ENCODE measurements at regions not wholly inside any gene's neighbourhood (a gene's known extent, or its start where the extent isn't known, plus 50 kb on each side); places are given as distances from the start of the nearest gene placed in this dataset.
A peak's percentile ranks its signal among the peaks of the same experiment; 100 is the strongest.

DNA sequence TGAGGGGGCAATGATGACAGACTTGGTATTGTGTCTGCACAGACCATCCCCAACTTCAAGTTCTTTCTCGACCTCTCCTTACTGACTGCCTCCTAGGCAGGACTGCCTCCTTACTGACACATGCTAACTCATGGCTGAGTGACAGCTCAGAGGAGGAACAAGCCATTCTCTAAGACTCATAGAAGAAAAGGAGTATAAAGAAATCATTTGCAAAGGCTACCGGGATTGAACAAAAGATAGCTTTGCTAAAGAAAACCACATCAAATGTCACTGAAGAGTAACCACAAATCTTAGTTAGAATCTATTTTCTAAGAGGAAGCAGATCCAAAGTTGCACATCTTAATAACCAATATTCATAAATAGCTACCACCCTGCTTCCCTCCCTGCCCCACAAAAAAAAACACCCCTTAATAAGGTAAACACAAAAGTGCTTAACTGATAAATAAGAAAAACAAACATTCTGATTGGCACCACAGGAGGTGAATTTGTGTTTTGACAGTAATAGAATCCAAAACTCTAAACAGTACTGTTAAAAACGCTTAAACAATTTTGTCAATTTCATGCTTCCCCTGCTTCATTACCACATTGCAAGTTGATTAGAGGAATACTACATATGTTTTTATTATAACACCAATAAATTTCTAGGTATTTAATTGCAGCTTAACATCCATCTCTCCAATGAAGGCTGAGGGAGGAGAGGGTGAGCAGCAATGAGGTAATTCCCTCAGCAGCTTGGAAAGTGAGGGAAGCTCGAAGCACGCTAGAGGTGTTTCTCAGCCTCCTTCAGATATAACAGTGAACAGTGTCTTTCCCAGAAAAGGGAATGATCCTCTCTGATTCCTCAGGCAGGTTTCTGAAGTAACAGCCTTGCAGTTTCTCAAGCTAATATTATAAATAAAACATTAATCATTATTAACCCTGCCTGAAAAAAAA is 160.0 kb downstream of the HNRNPD start:
- Histone ChIP-seq H3K79me2 (replicated peaks; ENCODE audit: insufficient read depth, low read length) (no peaks in the 10 kb centered on the region), H2AFZ (ENCODE audit: low read depth, low read length) (no peak overlapping the region), H3K4me2 (ENCODE audit: low read length) (no peak overlapping the region), H3K36me3 (ENCODE audit: insufficient read depth, low read length) (no peaks in the 10 kb centered on the region), H4K20me1 (ENCODE audit: insufficient read depth) (no peaks in the 10 kb centered on the region), H3K9ac (ENCODE audit: low read length) (no peak overlapping the region), H3K9me2 (ENCODE audit: insufficient read depth, low read length) (no peaks in the 10 kb centered on the region), H3F3A (ENCODE audit: insufficient read depth, low read length, poor library complexity, severe bottlenecking) (no peaks in the 10 kb centered on the region), H3K27me3 (ENCODE audit: insufficient read depth, low read depth, low read length) (no peaks in the 10 kb centered on the region), H3K27ac (ENCODE audit: low read length) (no peak overlapping the region), H3K4me3 (ENCODE audit: low read length) (no peak overlapping the region), H3K9me3 (ENCODE audit: low read length) (no peaks in the 10 kb centered on the region)
- TF ChIP-seq, protein P1, sequence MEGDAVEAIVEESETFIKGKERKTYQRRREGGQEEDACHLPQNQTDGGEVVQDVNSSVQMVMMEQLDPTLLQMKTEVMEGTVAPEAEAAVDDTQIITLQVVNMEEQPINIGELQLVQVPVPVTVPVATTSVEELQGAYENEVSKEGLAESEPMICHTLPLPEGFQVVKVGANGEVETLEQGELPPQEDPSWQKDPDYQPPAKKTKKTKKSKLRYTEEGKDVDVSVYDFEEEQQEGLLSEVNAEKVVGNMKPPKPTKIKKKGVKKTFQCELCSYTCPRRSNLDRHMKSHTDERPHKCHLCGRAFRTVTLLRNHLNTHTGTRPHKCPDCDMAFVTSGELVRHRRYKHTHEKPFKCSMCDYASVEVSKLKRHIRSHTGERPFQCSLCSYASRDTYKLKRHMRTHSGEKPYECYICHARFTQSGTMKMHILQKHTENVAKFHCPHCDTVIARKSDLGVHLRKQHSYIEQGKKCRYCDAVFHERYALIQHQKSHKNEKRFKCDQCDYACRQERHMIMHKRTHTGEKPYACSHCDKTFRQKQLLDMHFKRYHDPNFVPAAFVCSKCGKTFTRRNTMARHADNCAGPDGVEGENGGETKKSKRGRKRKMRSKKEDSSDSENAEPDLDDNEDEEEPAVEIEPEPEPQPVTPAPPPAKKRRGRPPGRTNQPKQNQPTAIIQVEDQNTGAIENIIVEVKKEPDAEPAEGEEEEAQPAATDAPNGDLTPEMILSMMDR (IDR thresholded peaks at IDR 0.05; ENCODE audit: poor library complexity, severe bottlenecking) = no peak
- TF ChIP-seq, protein P2, sequence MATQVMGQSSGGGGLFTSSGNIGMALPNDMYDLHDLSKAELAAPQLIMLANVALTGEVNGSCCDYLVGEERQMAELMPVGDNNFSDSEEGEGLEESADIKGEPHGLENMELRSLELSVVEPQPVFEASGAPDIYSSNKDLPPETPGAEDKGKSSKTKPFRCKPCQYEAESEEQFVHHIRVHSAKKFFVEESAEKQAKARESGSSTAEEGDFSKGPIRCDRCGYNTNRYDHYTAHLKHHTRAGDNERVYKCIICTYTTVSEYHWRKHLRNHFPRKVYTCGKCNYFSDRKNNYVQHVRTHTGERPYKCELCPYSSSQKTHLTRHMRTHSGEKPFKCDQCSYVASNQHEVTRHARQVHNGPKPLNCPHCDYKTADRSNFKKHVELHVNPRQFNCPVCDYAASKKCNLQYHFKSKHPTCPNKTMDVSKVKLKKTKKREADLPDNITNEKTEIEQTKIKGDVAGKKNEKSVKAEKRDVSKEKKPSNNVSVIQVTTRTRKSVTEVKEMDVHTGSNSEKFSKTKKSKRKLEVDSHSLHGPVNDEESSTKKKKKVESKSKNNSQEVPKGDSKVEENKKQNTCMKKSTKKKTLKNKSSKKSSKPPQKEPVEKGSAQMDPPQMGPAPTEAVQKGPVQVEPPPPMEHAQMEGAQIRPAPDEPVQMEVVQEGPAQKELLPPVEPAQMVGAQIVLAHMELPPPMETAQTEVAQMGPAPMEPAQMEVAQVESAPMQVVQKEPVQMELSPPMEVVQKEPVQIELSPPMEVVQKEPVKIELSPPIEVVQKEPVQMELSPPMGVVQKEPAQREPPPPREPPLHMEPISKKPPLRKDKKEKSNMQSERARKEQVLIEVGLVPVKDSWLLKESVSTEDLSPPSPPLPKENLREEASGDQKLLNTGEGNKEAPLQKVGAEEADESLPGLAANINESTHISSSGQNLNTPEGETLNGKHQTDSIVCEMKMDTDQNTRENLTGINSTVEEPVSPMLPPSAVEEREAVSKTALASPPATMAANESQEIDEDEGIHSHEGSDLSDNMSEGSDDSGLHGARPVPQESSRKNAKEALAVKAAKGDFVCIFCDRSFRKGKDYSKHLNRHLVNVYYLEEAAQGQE (IDR thresholded peaks at IDR 0.05; ENCODE audit: borderline replicate concordance) = no peak
- TF ChIP-seq EP300 (conservative IDR thresholded peaks at IDR 0.05; ENCODE audit: poor library complexity, severe bottlenecking) (no peak), SMC3 (conservative IDR thresholded peaks at IDR 0.05; ENCODE audit: poor library complexity) (no peak), TAF1 (IDR thresholded peaks at IDR 0.05; ENCODE audit: low read depth) (no peak), MXI1 (conservative IDR thresholded peaks at IDR 0.05; ENCODE audit: poor library complexity, severe bottlenecking) (no peak), EZH2 (IDR thresholded peaks at IDR 0.05; ENCODE audit: borderline replicate concordance, insufficient read depth, low read length, poor library complexity, severe bottlenecking) (no peak), RAD21 (conservative IDR thresholded peaks at IDR 0.05) (no peak), POLR2AphosphoS5 (IDR thresholded peaks at IDR 0.05) (no peak)

DNA sequence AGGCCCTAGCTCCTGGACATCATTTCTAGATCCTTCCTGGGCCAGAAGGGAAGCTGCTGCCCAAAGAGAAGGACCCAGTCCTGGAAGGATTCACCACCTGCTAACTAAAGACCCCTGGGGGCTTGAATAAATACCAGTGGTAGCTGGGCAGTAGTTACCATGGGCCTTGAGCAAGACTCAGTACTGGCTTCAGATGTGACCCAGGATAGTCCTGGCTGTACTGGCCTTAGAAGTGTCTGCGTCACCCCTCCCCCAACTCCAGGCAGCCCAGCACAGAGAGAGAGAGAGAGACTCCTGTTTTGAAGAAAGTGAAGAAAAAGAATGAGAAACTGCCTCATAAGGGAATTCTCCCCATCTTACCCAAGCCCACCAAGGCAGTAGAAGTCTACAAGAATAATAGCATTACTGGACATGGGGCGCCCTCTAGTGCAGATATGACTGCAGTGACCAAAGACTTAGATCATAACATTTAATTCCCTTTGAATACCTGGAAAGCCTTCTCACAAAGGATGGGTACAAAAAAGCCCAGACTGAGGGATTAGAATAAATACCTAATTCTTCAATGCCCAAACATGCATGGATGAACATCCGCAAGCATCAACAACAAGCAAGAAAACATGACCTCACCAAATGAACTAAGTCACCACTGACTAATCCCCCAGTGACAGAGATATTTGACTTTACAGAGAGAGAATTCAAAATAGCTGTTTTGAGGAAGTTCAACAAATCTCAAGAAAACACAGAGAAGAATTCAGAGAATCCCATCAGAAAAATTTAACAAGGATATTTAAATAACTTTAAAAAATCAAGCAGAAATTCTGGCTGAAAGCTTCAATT is 171.8 kb downstream of the HNRNPD start:
- no peaks in the 10 kb centered on the region for H3F3A ChIP-seq (ENCODE audit: insufficient read depth, low read length, poor library complexity, severe bottlenecking)
- H4K20me1 ChIP-seq (ENCODE audit: insufficient read depth) = no peaks in the 10 kb centered on the region
- H3K9me3 ChIP-seq (ENCODE audit: low read length) = peaks cover 7% of the 10 kb centered on the region
- H3K79me2 ChIP-seq (replicated peaks; ENCODE audit: insufficient read depth, low read length) = no peaks in the 10 kb centered on the region
- H2AFZ ChIP-seq (ENCODE audit: low read depth, low read length) = no peak overlapping the region
- H3K4me2 ChIP-seq (ENCODE audit: low read length) = no peak overlapping the region
- no peaks in the 10 kb centered on the region for H3K27me3 ChIP-seq (ENCODE audit: insufficient read depth, low read depth, low read length)
- no peaks in the 10 kb centered on the region for H3K36me3 ChIP-seq (ENCODE audit: insufficient read depth, low read length)
- no peaks in the 10 kb centered on the region for H3K9me2 ChIP-seq (ENCODE audit: insufficient read depth, low read length)
- no peak overlapping the region for H3K27ac ChIP-seq (ENCODE audit: low read length)
- no peak overlapping the region for H3K9ac ChIP-seq (ENCODE audit: low read length)
- TF ChIP-seq, protein P1 (IDR thresholded peaks at IDR 0.05; ENCODE audit: poor library complexity, severe bottlenecking) = peak; percentile 72
- TF ChIP-seq POLR2AphosphoS5 (IDR thresholded peaks at IDR 0.05) (no peak), SMC3 (conservative IDR thresholded peaks at IDR 0.05; ENCODE audit: poor library complexity) (peak; percentile 85), TAF1 (IDR thresholded peaks at IDR 0.05; ENCODE audit: low read depth) (no peak), RAD21 (conservative IDR thresholded peaks at IDR 0.05) (peak; percentile 81), EZH2 (IDR thresholded peaks at IDR 0.05; ENCODE audit: borderline replicate concordance, insufficient read depth, low read length, poor library complexity, severe bottlenecking) (no peak)
- TF ChIP-seq, protein P2 (IDR thresholded peaks at IDR 0.05; ENCODE audit: borderline replicate concordance) = no peak
- H3K4me3 ChIP-seq (ENCODE audit: low read length) = no peak overlapping the region
